ENCODE measurements at regions not wholly inside any gene's neighbourhood (a gene's known extent, or its start where the extent isn't known, plus 50 kb on each side); places are given as distances from the start of the nearest gene placed in this dataset.

- no peak for DNase-seq (ENCODE audit: low spot score)
- peaks cover 46% of the 10 kb centered on the region for H3K9me3 Mint-ChIP-seq
- no peak overlapping the region for H3K4me3 Mint-ChIP-seq
- no peaks in the 10 kb centered on the region for H3K36me3 Mint-ChIP-seq (ENCODE audit: low read depth)
- no peak overlapping the region for H3K27ac Mint-ChIP-seq
- H3K27me3 Mint-ChIP-seq (ENCODE audit: low read depth): no peaks in the 10 kb centered on the region
- no peaks in the 10 kb centered on the region for H3K4me1 Mint-ChIP-seq (ENCODE audit: low read depth)
Measured at GRCh38 chr14:26735811-26736210, 138.0 kb upstream of the NOVA1 start.

DNA sequence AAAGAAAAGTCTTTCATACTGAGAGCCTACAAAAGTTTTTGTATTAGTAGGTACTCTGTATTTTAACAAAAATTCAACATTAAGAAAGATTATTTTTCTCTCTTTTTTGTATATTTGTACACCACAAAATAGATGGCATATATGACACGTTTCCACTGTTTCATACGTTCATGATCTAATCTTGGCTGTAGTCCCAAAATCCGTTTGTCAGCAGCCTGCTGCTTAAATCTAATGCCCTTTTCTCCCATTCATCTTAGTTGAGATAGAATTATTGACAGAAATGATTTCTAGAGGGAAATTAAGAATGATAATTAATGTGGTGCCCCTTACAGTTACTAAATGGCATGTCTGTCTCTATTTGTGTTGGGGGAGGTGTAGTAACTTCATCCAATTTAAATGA is 140.7 kb upstream of the NOVA1 start:
- no peak for DNase-seq (ENCODE audit: low spot score)
- H3K4me1 Mint-ChIP-seq (ENCODE audit: low read depth): no peaks in the 10 kb centered on the region
- H3K27ac Mint-ChIP-seq: no peak overlapping the region
- no peak overlapping the region for H3K4me3 Mint-ChIP-seq
- no peaks in the 10 kb centered on the region for H3K27me3 Mint-ChIP-seq (ENCODE audit: low read depth)
- H3K9me3 Mint-ChIP-seq: peaks cover 33% of the 10 kb centered on the region
- H3K36me3 Mint-ChIP-seq (ENCODE audit: low read depth): no peaks in the 10 kb centered on the region

- Mint-ChIP-seq H3K27me3 (ENCODE audit: low read depth) (no peaks in the 10 kb centered on the region), H3K4me1 (ENCODE audit: low read depth) (no peaks in the 10 kb centered on the region), H3K9me3 (peaks cover 39% of the 10 kb centered on the region), H3K36me3 (ENCODE audit: low read depth) (no peaks in the 10 kb centered on the region), H3K27ac (no peak overlapping the region), H3K4me3 (no peak overlapping the region)
- DNase-seq (ENCODE audit: low spot score): no peak
Measured at GRCh38 chr14:26741711-26742212, 143.9 kb upstream of the NOVA1 start.

GRCh38 chr14:26743284-26743683 is 145.5 kb upstream of the NOVA1 start:
- H3K27ac Mint-ChIP-seq: no peak overlapping the region
- DNase-seq (ENCODE audit: low spot score): no peak
- no peaks in the 10 kb centered on the region for H3K36me3 Mint-ChIP-seq (ENCODE audit: low read depth)
- no peaks in the 10 kb centered on the region for H3K4me1 Mint-ChIP-seq (ENCODE audit: low read depth)
- no peaks in the 10 kb centered on the region for H3K27me3 Mint-ChIP-seq (ENCODE audit: low read depth)
- H3K9me3 Mint-ChIP-seq: peaks cover 39% of the 10 kb centered on the region
- H3K4me3 Mint-ChIP-seq: no peak overlapping the region

DNA sequence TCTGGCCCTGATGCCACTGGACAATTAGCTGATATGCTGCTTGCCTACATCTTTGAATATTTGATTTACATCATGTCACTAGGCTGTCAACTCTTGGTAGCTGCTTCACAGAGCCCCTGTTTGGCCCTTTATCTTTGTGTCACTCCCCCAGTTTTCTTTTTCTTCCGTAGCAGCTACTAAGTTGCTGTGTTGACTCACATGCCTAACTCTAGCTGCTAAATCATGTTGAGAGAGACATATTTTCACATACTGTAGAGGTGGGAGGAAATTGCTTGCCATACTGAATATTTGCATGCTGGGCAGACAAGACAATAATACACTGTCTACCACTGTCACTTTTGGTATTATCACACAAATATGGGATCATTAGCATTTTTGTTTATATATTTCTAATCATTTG is 147.1 kb upstream of the NOVA1 start:
- H3K9me3 Mint-ChIP-seq: peaks cover 36% of the 10 kb centered on the region
- no peak overlapping the region for H3K27ac Mint-ChIP-seq
- H3K36me3 Mint-ChIP-seq (ENCODE audit: low read depth): no peaks in the 10 kb centered on the region
- no peak for DNase-seq (ENCODE audit: low spot score)
- H3K4me1 Mint-ChIP-seq (ENCODE audit: low read depth): no peaks in the 10 kb centered on the region
- no peak overlapping the region for H3K4me3 Mint-ChIP-seq
- no peaks in the 10 kb centered on the region for H3K27me3 Mint-ChIP-seq (ENCODE audit: low read depth)

DNA sequence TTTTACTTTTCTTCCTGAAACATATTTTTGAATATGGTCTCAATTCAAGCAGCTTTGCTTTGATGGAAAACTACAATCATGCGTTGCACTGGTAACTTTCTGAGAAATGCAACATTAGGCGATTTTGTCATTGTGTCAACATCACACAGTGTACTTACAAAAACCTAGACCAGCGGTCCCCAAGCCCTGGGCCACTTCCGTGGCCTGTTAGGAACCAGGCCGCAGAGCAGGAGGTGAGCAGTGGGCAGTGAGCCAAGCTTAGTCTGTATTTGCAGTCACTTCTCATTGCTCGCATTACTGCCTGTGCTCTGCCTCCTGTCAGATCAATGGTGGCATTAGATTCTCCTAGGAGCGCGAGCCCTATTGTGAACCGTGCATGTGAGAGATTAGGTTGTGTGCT is 163.7 kb upstream of the NOVA1 start:
- Mint-ChIP-seq H3K4me3 (no peak overlapping the region), H3K36me3 (ENCODE audit: low read depth) (no peaks in the 10 kb centered on the region), H3K27me3 (ENCODE audit: low read depth) (no peaks in the 10 kb centered on the region), H3K9me3 (peaks cover 62% of the 10 kb centered on the region), H3K4me1 (ENCODE audit: low read depth) (no peaks in the 10 kb centered on the region), H3K27ac (no peak overlapping the region)
- DNase-seq (ENCODE audit: low spot score): no peak

- peaks cover 57% of the 10 kb centered on the region for H3K9me3 Mint-ChIP-seq
- no peaks in the 10 kb centered on the region for H3K27me3 Mint-ChIP-seq (ENCODE audit: low read depth)
- no peak overlapping the region for H3K27ac Mint-ChIP-seq
- DNase-seq (ENCODE audit: low spot score): no peak
- no peaks in the 10 kb centered on the region for H3K36me3 Mint-ChIP-seq (ENCODE audit: low read depth)
- H3K4me1 Mint-ChIP-seq (ENCODE audit: low read depth): no peaks in the 10 kb centered on the region
- no peak overlapping the region for H3K4me3 Mint-ChIP-seq
Measured at GRCh38 chr14:26765301-26765700, 167.5 kb upstream of the NOVA1 start.

GRCh38 chr14:26765768-26766520 is 168.1 kb upstream of the NOVA1 start:
- DNase-seq (ENCODE audit: low spot score): no peak
- Mint-ChIP-seq H3K36me3 (ENCODE audit: low read depth) (no peaks in the 10 kb centered on the region), H3K9me3 (peaks cover 58% of the 10 kb centered on the region), H3K4me3 (no peak overlapping the region), H3K27me3 (ENCODE audit: low read depth) (no peaks in the 10 kb centered on the region), H3K27ac (no peak overlapping the region), H3K4me1 (ENCODE audit: low read depth) (no peaks in the 10 kb centered on the region)

- H3K27ac Mint-ChIP-seq: no peak overlapping the region
- no peaks in the 10 kb centered on the region for H3K36me3 Mint-ChIP-seq (ENCODE audit: low read depth)
- no peak overlapping the region for H3K4me3 Mint-ChIP-seq
- H3K9me3 Mint-ChIP-seq: peaks cover 51% of the 10 kb centered on the region
- H3K27me3 Mint-ChIP-seq (ENCODE audit: low read depth): no peaks in the 10 kb centered on the region
- DNase-seq (ENCODE audit: low spot score): no peak
- H3K4me1 Mint-ChIP-seq (ENCODE audit: low read depth): no peaks in the 10 kb centered on the region
Measured at GRCh38 chr14:26766726-26767125, 168.9 kb upstream of the NOVA1 start.

DNA sequence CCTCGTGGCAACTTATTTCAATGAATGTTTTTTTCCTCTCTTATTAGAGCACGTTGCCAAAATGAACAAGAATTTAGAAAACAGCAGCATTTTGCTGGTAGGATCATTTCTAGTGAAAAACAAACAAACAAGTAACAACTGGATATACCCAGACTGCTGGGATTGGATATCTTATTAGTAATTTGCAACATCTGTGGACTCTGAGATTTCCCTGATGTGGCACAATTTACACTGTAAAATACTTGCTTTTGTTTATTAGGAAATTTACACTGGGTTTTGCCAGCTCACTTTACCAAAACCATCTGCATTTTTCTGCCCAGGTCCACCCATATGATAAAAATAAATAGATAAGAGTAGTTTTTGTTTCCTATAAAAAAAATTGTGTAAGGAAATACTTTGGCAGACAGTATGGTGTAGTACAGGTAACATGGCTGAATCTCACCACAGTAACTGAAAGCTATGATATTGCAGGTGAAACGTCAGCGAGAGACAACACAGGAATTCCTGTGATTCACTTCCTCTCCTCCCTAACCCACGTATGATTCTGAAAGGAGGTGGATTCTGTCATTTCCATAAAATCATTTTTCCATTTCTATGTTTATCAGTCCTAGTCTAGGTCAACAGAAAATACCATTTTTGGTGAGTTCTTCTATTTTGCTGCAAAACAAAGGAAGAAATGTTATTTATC is 176.2 kb upstream of the NOVA1 start:
- Mint-ChIP-seq H3K27ac (no peak overlapping the region), H3K9me3 (peaks cover 42% of the 10 kb centered on the region), H3K27me3 (ENCODE audit: low read depth) (no peaks in the 10 kb centered on the region), H3K36me3 (ENCODE audit: low read depth) (no peaks in the 10 kb centered on the region), H3K4me1 (ENCODE audit: low read depth) (no peaks in the 10 kb centered on the region), H3K4me3 (no peak overlapping the region)
- DNase-seq (ENCODE audit: low spot score): no peak

GRCh38 chr14:26775765-26776563 is 178.1 kb upstream of the NOVA1 start:
- Mint-ChIP-seq H3K27ac (no peak overlapping the region), H3K4me3 (no peak overlapping the region), H3K27me3 (ENCODE audit: low read depth) (no peaks in the 10 kb centered on the region), H3K4me1 (ENCODE audit: low read depth) (no peaks in the 10 kb centered on the region), H3K36me3 (ENCODE audit: low read depth) (no peaks in the 10 kb centered on the region), H3K9me3 (peaks cover 36% of the 10 kb centered on the region)
- DNase-seq (ENCODE audit: low spot score): no peak

DNA sequence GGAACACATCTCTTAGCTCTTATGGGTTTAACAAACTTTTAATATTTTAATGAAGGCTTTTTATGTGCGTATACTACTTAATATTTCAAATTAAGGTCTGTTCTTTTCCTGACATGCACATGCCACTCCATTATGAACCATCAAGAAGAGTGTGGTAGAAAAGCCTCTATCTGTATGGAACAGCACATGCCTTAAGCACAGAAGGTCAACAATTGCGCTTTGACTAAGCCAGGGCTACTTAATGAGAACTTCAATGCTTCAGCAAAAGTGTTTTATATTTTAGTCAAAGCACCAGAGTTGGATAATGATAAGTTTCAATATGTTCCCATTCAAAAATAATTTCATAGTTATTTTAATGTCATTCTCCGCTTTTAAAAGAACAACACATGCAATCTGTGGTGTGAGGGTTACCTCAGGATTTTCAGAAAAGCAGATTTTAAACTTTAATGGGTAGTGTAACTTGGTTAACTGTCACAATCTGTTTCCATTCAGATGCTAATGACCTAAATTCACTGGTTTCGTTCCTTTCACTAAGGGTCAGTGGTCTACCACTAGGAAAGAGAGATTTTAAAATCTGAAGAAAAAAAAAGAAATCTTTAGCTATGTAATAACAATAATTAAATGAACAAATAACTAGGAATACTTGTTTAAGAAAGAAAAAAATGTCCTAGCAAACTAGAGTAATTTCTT is 193.4 kb upstream of the NOVA1 start:
- Mint-ChIP-seq H3K4me3 (no peak overlapping the region), H3K27ac (no peak overlapping the region), H3K36me3 (ENCODE audit: low read depth) (no peaks in the 10 kb centered on the region), H3K27me3 (ENCODE audit: low read depth) (no peaks in the 10 kb centered on the region), H3K9me3 (peaks cover 68% of the 10 kb centered on the region), H3K4me1 (ENCODE audit: low read depth) (no peaks in the 10 kb centered on the region)
- no peak for DNase-seq (ENCODE audit: low spot score)

DNA sequence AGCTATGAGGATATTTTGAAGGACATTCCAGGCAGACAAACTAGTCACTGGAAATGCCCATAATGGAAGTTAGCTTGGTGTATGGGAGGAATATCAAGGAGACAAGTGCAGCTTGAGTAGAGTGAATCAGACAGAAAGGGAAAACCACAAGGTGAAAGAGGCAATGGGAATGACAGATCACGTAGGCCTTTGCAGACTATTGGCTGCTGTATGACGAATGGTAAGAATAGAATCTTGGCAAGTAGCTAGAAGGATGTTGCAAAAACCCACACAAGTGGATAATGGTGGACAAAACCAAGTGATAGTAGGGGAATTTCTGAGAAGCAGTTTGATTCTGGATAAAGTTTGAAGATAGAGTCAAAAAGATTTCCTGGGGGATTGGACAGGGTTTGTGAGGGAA is 196.9 kb upstream of the NOVA1 start:
- H3K4me1 Mint-ChIP-seq (ENCODE audit: low read depth): no peaks in the 10 kb centered on the region
- no peak overlapping the region for H3K4me3 Mint-ChIP-seq
- no peaks in the 10 kb centered on the region for H3K36me3 Mint-ChIP-seq (ENCODE audit: low read depth)
- H3K27ac Mint-ChIP-seq: no peak overlapping the region
- H3K27me3 Mint-ChIP-seq (ENCODE audit: low read depth): no peaks in the 10 kb centered on the region
- H3K9me3 Mint-ChIP-seq: peaks cover 50% of the 10 kb centered on the region
- DNase-seq (ENCODE audit: low spot score): no peak
